Panc1 (cell line): ENCODE measurements at regions not wholly inside any gene's neighbourhood (a gene's known extent, or its start where the extent isn't known, plus 50 kb on each side); places are given as distances from the start of the nearest gene placed in this dataset.

ENCODE experiments used
- CTCF ChIP-seq: fragments of 450-650 bp; IDR thresholded peaks from 2 replicates; pipeline ENCODE4 v1.5.1; 2017; ENCODE audit warnings: mild to moderate bottlenecking
- SIN3A ChIP-seq: IDR thresholded peaks from 2 replicates; pipeline ENCODE4 v1.6.1; 2012; ENCODE audit warnings: low read depth, mild to moderate bottlenecking, low read length, moderate library complexity, borderline replicate concordance; ENCODE audit not compliant: insufficient read depth

DNA sequence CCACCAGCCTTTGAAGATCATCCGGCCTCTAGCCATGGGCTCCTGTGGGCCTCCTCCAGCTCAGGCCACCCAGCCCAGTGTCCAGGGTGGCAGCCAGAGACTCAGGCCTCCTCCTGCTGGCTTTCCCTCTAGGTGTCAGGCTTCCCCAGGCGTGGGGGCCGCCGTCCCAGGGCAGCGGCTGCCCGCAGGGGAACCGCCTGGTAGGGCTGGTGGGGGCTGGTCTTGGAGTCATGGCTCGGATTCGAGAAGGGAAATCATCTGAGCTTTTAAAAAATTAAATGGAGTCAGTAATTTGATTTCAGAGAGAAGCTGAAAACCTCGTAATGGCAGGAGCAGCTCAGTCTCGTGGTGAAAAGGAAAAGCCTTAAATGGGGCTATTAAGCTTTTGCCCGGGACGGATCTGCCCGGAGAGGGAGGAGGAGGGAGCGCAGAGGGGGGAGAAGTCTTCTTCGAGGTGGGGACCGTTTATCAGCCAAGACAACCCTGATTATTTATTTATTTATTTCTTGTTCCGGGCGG, 66.4 kb upstream of the TARDBP start:
- TF ChIP-seq CTCF (no peak), SIN3A (no peak)
